NCI-H2107 (cell line): ENCODE measurements at regions not wholly inside any gene's neighbourhood (a gene's known extent, or its start where the extent isn't known, plus 50 kb on each side); places are given as distances from the start of the nearest gene placed in this dataset.

ENCODE experiments used
- DNase-seq: peaks from one replicate; lab custom pipeline; 2025; lab: John Stamatoyannopoulos, UW

- DNase-seq: peak; percentile 7
Measured at GRCh38 chr4:12852338-12853307, 631.5 kb downstream of the RAB28 start.

- DNase-seq: no peak
Measured at GRCh38 chr4:12846368-12846767, 637.8 kb downstream of the RAB28 start.

- no peak for DNase-seq
Measured at GRCh38 chr4:12844141-12844540, 640.0 kb downstream of the RAB28 start.

- no peak for DNase-seq
Measured at GRCh38 chr4:12827966-12828365, 656.2 kb downstream of the RAB28 start.

GRCh38 chr4:12791536-12791935 is 692.6 kb downstream of the RAB28 start:
- DNase-seq: no peak

- no peak for DNase-seq
Measured at GRCh38 chr4:12787261-12787660, 696.9 kb downstream of the RAB28 start.

- DNase-seq: no peak
Measured at GRCh38 chr4:12778706-12779105, 705.4 kb downstream of the RAB28 start.

GRCh38 chr4:12778191-12778590 is 705.9 kb downstream of the RAB28 start:
- no peak for DNase-seq

GRCh38 chr4:12770351-12770750 is 713.8 kb downstream of the RAB28 start:
- no peak for DNase-seq

- DNase-seq: no peak
Measured at GRCh38 chr4:12761694-12762093, 722.4 kb downstream of the RAB28 start.

- no peak for DNase-seq
Measured at GRCh38 chr4:12747154-12747553, 737.0 kb downstream of the RAB28 start.

- no peak for DNase-seq
Measured at GRCh38 chr4:12746221-12746620, 737.9 kb downstream of the RAB28 start.

GRCh38 chr4:12734586-12734985 is 749.6 kb downstream of the RAB28 start:
- DNase-seq: no peak

- DNase-seq: no peak
Measured at GRCh38 chr4:12729384-12729783, 754.8 kb downstream of the RAB28 start.

- no peak for DNase-seq
Measured at GRCh38 chr4:12724510-12724909, 759.6 kb downstream of the RAB28 start.

- DNase-seq: no peak
Measured at GRCh38 chr4:12723849-12724447, 760.2 kb downstream of the RAB28 start.

GRCh38 chr4:12716896-12717295 is 767.2 kb downstream of the RAB28 start:
- no peak for DNase-seq

GRCh38 chr4:12712648-12713339 is 771.3 kb downstream of the RAB28 start:
- DNase-seq: no peak

- no peak for DNase-seq
Measured at GRCh38 chr4:12707381-12708175, 776.6 kb downstream of the RAB28 start.

GRCh38 chr4:12703036-12703435 is 781.1 kb downstream of the RAB28 start:
- DNase-seq: no peak

GRCh38 chr4:12701384-12701783 is 782.8 kb downstream of the RAB28 start:
- DNase-seq: no peak

GRCh38 chr4:12697970-12698369 is 786.2 kb downstream of the RAB28 start:
- DNase-seq: no peak
